ENCODE measurements at regions not wholly inside any gene's neighbourhood (a gene's known extent, or its start where the extent isn't known, plus 50 kb on each side); places are given as distances from the start of the nearest gene placed in this dataset.
A peak's percentile ranks its signal among the peaks of the same experiment; 100 is the strongest.
"Not testable (repeated sequence)": the region's sequence is repeated elsewhere in the genome, so short reads cannot be mapped to it uniquely, and the experiment has no call there.

GRCh38 chr7:138316421-138317043 lies 143.5 kb upstream of the TRIM24 start:
- no peak for DNase-seq (ENCODE audit: low spot score)

- no peak for DNase-seq (ENCODE audit: low spot score)
These were observed 142.9 kb upstream of the TRIM24 start for GRCh38 chr7:138317044-138317596.

- DNase-seq (ENCODE audit: low spot score), result no peak
These were observed 135.1 kb upstream of the TRIM24 start for GRCh38 chr7:138324941-138325340.

GRCh38 chr7:138325434-138325833 lies 134.6 kb upstream of the TRIM24 start:
- DNase-seq (ENCODE audit: low spot score), result no peak

GRCh38 chr7:138328215-138328614 lies 131.8 kb upstream of the TRIM24 start:
- DNase-seq (ENCODE audit: low spot score), result peak; percentile 10

- DNase-seq (ENCODE audit: low spot score), result not testable (repeated sequence)
These were observed 127.2 kb upstream of the TRIM24 start for GRCh38 chr7:138332850-138333249.

- DNase-seq (ENCODE audit: low spot score), result no peak
These were observed 121.7 kb upstream of the TRIM24 start for GRCh38 chr7:138338361-138338760.

GRCh38 chr7:138339229-138339628 lies 120.8 kb upstream of the TRIM24 start:
- not testable (repeated sequence) for DNase-seq (ENCODE audit: low spot score)

GRCh38 chr7:138342990-138343389 lies 117.1 kb upstream of the TRIM24 start:
- DNase-seq (ENCODE audit: low spot score), result no peak

- DNase-seq (ENCODE audit: low spot score), result no peak
These were observed 114.5 kb upstream of the TRIM24 start for GRCh38 chr7:138345567-138345966.

- DNase-seq (ENCODE audit: low spot score), result no peak
These were observed 113.1 kb upstream of the TRIM24 start for GRCh38 chr7:138346975-138347374.

- no peak for DNase-seq (ENCODE audit: low spot score)
These were observed 110.0 kb upstream of the TRIM24 start for GRCh38 chr7:138349841-138350700.

GRCh38 chr7:138350701-138351357 lies 109.2 kb upstream of the TRIM24 start:
- no peak for DNase-seq (ENCODE audit: low spot score)

GRCh38 chr7:138352570-138353461 lies 107.2 kb upstream of the TRIM24 start:
- DNase-seq (ENCODE audit: low spot score), result no peak

GRCh38 chr7:138354066-138354465 lies 106.0 kb upstream of the TRIM24 start:
- no peak for DNase-seq (ENCODE audit: low spot score)

- no peak for DNase-seq (ENCODE audit: low spot score)
These were observed 104.8 kb upstream of the TRIM24 start for GRCh38 chr7:138355254-138355653.

- DNase-seq (ENCODE audit: low spot score), result no peak
These were observed 101.2 kb upstream of the TRIM24 start for GRCh38 chr7:138358850-138359341.

- DNase-seq (ENCODE audit: low spot score), result peak; percentile 34
These were observed 100.0 kb upstream of the TRIM24 start for GRCh38 chr7:138359870-138360559.

GRCh38 chr7:138363721-138364120 lies 96.3 kb upstream of the TRIM24 start:
- DNase-seq (ENCODE audit: low spot score), result no peak

- DNase-seq (ENCODE audit: low spot score), result not testable (repeated sequence)
These were observed 93.9 kb upstream of the TRIM24 start for GRCh38 chr7:138366137-138366536.

- DNase-seq (ENCODE audit: low spot score), result not testable (repeated sequence)
These were observed 93.4 kb upstream of the TRIM24 start for GRCh38 chr7:138366676-138367075.
